ENCODE measurements at regions not wholly inside any gene's neighbourhood (a gene's known extent, or its start where the extent isn't known, plus 50 kb on each side); places are given as distances from the start of the nearest gene placed in this dataset.

DNA sequence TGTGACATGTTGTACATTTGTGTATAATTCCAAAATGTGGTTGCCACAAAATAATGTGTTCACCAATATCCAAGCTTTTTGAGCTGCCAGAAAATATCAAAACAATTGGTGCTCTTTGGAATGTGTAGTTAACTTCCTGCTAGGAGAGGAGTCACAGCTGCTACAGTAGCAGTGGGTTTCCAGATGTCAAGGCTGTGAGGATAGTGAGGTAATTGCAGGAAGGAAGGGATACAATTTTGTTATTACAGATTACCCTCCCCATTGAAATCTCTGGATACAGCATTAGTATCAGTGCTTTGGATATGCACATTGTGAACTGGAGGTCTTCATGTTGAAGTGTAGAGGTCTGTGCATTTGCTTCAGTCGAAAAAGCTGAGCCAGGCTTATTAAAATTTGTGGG lies 253.2 kb downstream of the PTPRC start:
- DNase-seq (ENCODE audit: low read depth) = no peak
- H3K4me3 ChIP-seq (ENCODE audit: low read depth, low read length) = no peak overlapping the region
- TF ChIP-seq, protein P1, sequence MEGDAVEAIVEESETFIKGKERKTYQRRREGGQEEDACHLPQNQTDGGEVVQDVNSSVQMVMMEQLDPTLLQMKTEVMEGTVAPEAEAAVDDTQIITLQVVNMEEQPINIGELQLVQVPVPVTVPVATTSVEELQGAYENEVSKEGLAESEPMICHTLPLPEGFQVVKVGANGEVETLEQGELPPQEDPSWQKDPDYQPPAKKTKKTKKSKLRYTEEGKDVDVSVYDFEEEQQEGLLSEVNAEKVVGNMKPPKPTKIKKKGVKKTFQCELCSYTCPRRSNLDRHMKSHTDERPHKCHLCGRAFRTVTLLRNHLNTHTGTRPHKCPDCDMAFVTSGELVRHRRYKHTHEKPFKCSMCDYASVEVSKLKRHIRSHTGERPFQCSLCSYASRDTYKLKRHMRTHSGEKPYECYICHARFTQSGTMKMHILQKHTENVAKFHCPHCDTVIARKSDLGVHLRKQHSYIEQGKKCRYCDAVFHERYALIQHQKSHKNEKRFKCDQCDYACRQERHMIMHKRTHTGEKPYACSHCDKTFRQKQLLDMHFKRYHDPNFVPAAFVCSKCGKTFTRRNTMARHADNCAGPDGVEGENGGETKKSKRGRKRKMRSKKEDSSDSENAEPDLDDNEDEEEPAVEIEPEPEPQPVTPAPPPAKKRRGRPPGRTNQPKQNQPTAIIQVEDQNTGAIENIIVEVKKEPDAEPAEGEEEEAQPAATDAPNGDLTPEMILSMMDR (IDR thresholded peaks at IDR 0.05; ENCODE audit: low read depth, low read length, missing control alignments) = no peak
- in situ Hi-C loops (cut with HindIII; ENCODE audit: low sequenced_read_pairs) = no loop called here

DNA sequence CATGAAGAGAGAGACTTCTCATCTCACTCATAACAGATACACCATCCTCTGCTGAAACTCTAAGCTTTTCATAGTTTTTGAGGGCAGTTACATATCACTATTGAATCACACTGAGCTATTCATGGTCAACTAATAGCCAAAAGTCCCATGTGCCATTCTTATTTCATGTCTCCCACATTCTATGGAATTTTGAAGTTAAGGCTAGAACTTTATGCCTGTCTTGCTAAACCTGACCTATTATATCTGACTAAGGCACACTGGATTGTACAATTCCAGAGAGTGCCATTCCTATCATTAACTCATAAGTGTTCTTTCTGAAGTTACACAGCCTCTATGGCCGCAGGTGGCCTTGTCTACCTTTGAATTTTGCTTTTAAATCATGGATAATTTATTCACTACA lies 254.3 kb downstream of the PTPRC start:
- in situ Hi-C loops (cut with HindIII; ENCODE audit: low sequenced_read_pairs) = no loop called here
- H3K4me3 ChIP-seq (ENCODE audit: low read depth, low read length) = no peak overlapping the region
- no peak for DNase-seq (ENCODE audit: low read depth)
- TF ChIP-seq, protein P1 (IDR thresholded peaks at IDR 0.05; ENCODE audit: low read depth, low read length, missing control alignments) = no peak

DNA sequence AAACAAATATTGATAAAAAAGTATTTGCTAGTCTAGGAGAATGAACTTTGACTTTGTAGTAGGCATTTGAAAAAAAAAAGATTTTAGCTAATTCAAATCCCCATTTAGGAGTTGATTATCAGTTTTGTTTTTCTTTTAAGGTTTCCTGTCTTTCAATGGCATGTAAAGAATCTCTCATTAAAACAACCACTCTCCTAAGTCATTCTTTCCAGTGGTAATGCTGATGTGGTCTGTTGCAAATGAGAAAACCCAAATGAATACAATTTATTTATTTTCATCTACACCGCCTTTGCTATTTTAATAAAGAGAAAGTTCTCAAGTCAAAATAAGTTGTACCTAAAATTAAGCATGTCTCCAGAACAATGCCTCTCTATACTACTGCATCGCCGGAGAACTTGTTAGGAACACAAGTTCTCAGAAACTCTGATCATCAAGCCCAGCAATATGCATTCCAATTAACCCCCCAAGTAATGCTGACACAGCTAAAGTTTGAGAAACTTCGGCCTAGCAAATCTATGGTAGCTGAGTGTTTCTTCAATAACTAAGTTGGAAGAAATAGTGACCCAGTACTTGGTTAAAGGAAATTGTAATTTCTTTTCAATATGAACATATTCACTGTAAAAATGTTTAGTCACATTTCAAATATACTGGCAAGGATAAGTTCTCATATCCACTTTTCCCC lies 255.1 kb downstream of the PTPRC start:
- in situ Hi-C loops (cut with HindIII; ENCODE audit: low sequenced_read_pairs) = no loop called here
- peak; percentile 42 for DNase-seq (ENCODE audit: low read depth)
- no peak overlapping the region for H3K4me3 ChIP-seq (ENCODE audit: low read depth, low read length)
- TF ChIP-seq, protein P1 (IDR thresholded peaks at IDR 0.05; ENCODE audit: low read depth, low read length, missing control alignments) = no peak

DNA sequence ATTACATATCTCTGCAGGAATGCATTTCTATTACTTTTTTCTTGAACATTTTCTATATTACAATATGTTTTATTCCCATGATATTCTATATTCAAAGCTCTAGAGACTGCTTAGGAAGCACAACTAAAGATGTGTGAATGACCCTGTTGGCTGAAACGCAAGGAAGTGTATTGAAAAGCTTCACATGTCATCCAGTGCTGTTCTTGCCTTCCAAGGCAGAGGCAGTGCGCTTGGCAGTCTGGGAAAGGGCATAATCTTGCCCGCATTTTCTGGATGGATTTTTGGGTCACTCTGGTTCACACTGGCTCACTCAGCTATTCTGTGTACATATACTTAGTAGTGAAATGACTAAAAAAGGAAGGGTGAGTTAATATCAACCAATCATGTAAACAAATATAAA lies 262.4 kb downstream of the PTPRC start:
- TF ChIP-seq, protein P1 (IDR thresholded peaks at IDR 0.05; ENCODE audit: low read depth, low read length, missing control alignments) = no peak
- in situ Hi-C loops (cut with HindIII; ENCODE audit: low sequenced_read_pairs) = no loop called here
- no peak overlapping the region for H3K4me3 ChIP-seq (ENCODE audit: low read depth, low read length)
- DNase-seq (ENCODE audit: low read depth) = no peak

DNA sequence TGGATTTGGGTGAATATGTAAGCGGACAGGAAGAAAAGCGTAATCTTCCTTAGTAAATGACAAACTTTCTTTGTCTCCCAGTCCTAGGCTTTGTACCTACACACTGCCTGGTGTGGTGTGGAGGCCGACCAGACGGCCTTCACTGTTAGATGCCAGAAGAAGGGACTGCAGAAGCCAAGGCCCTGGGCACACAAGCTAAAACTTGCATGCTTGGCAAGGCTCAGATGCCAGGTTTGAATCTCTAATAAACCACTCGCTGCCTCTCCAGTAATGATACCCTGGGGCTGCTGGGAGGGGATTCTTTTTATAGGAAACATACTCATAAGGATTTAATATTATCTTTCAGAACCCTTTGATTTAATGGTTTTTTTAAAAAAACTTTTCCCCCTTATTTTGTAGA lies 263.8 kb downstream of the PTPRC start:
- in situ Hi-C loops (cut with HindIII; ENCODE audit: low sequenced_read_pairs) = no loop called here
- no peak for DNase-seq (ENCODE audit: low read depth)
- TF ChIP-seq, protein P1 (IDR thresholded peaks at IDR 0.05; ENCODE audit: low read depth, low read length, missing control alignments) = no peak
- H3K4me3 ChIP-seq (ENCODE audit: low read depth, low read length) = no peak overlapping the region

DNA sequence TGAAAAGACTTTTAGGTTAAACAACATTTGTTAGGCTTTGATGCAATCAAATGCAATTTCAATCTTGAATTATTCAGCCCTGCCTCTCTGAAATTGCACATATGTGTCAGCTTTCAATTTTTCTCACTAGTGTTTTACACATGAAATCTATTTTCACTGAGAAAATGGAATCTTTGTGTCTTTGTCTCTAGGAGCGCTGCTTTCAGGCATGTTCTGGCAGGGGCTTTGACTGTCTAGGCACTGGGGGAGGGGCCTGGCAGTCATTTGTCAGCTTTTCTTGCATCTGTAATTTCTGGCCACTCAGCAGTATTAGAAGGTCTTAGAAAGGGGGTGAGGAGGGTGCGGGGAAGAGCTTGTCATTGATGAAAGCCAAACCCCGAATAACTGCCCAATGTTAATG lies 264.4 kb downstream of the PTPRC start:
- H3K4me3 ChIP-seq (ENCODE audit: low read depth, low read length) = no peak overlapping the region
- TF ChIP-seq, protein P1 (IDR thresholded peaks at IDR 0.05; ENCODE audit: low read depth, low read length, missing control alignments) = no peak
- DNase-seq (ENCODE audit: low read depth) = no peak
- in situ Hi-C loops (cut with HindIII; ENCODE audit: low sequenced_read_pairs) = no loop called here
